C4-2B (cell line): ENCODE measurements at regions not wholly inside any gene's neighbourhood (a gene's known extent, or its start where the extent isn't known, plus 50 kb on each side); places are given as distances from the start of the nearest gene placed in this dataset.

ENCODE experiments used
- CTCF ChIP-seq: fragments of 450-650 bp; conservative IDR thresholded peaks from 2 replicates; pipeline ENCODE4 v1.5.1; 2017; ENCODE audit warnings: mild to moderate bottlenecking
- ZFX ChIP-seq: fragments of 450-650 bp; IDR thresholded peaks from 2 replicates; pipeline ENCODE4 v1.6.1; 2017

DNA sequence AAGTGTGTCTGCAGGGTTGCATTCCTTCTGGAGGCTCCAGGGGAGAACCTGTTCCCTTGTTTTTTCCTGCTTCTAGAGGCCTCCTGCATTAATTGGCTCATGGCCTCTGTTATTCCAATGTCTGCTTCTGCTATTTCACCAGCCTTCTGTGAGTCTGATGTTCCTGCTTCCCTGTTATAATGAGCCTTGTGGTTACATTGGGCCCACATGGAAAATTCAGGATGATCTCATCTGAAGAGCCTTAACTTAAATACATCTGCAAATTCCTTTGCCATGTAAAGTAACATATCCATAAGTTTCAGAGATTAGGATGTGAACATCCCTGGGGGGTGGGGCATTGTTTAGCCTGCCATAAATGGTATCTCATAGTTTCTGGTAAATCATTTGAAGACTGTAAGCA is 181.1 kb downstream of the RWDD3 start:
- no peak for TF ChIP-seq CTCF
- no peak for TF ChIP-seq ZFX
